Right ventricle myocardium superior (tissue), 1 donor: ENCODE measurements at regions not wholly inside any gene's neighbourhood (a gene's known extent, or its start where the extent isn't known, plus 50 kb on each side); places are given as distances from the start of the nearest gene placed in this dataset.
"Not testable (repeated sequence)": the region's sequence is repeated elsewhere in the genome, so short reads cannot be mapped to it uniquely, and the experiment has no call there.

Experiments
- ATAC-seq: fragments of 200-7000 bp; cut with Tn5 transposase; one replicate; pipeline ENCODE4 v1.9.1; 2020; ENCODE audit warnings: mild to moderate bottlenecking; ENCODE audit not compliant: poor library complexity
- DNase-seq: peaks from one replicate; pipeline ENCODE4 v3.0.0-alpha.2; 2020
- intact Hi-C: fragments of 100-400 bp; cut with DNase I; formaldehyde crosslinking; loops from one replicate; pipeline ENCODE4 v1.11.2; 2022
- donor health status: DM: no; HTN: yes; CAD: no; lungs with severe emphysema.

- DNase-seq (no peak), ATAC-seq (no peak)
- intact Hi-C loops: no loop called here
Observed at GRCh38 chr12:41988715-41989114, 156.0 kb downstream of the GXYLT1 start.

GRCh38 chr12:41986513-41986912, 158.2 kb downstream of the GXYLT1 start:
- intact Hi-C loops, ATAC-seq, DNase-seq: not testable (repeated sequence)

GRCh38 chr12:41983856-41984255, 160.8 kb downstream of the GXYLT1 start:
- intact Hi-C loops: no loop called here
- ATAC-seq: no peak
- DNase-seq: no peak

- intact Hi-C loops: no loop called here
- DNase-seq (no peak), ATAC-seq (no peak)
Observed at GRCh38 chr12:41983394-41983793, 161.3 kb downstream of the GXYLT1 start.

- ATAC-seq: no peak
- no peak for DNase-seq
- intact Hi-C loops: no loop called here
Observed at GRCh38 chr12:41981758-41982157, 162.9 kb downstream of the GXYLT1 start.

- no peak for ATAC-seq
- DNase-seq: no peak
- intact Hi-C loops: no loop called here
Observed at GRCh38 chr12:41981013-41981412, 163.7 kb downstream of the GXYLT1 start.

GRCh38 chr12:41980390-41980789, 164.3 kb downstream of the GXYLT1 start:
- ATAC-seq: no peak
- DNase-seq: no peak
- intact Hi-C loops: no loop called here

- DNase-seq: no peak
- ATAC-seq: no peak
- intact Hi-C loops: no loop called here
Observed at GRCh38 chr12:41979574-41979973, 165.1 kb downstream of the GXYLT1 start.

- intact Hi-C loops: no loop called here
Observed at GRCh38 chr12:41972598-41972997, 172.1 kb downstream of the GXYLT1 start.

GRCh38 chr12:41972196-41972595, 172.5 kb downstream of the GXYLT1 start:
- no peak for DNase-seq
- intact Hi-C loops: no loop called here
- no peak for ATAC-seq

More at GRCh38 chr12:41972598-41972997, 172.1 kb downstream of the GXYLT1 start:
- no peak for DNase-seq
- no peak for ATAC-seq

GRCh38 chr12:41970744-41971143, 173.9 kb downstream of the GXYLT1 start:
- intact Hi-C loops: no loop called here

GRCh38 chr12:41968599-41968998, 176.1 kb downstream of the GXYLT1 start:
- DNase-seq (no peak), ATAC-seq (no peak)
- intact Hi-C loops: no loop called here

More at GRCh38 chr12:41970744-41971143, 173.9 kb downstream of the GXYLT1 start:
- DNase-seq (no peak), ATAC-seq (no peak)

- DNase-seq (no peak), ATAC-seq (no peak)
- intact Hi-C loops: no loop called here
Observed at GRCh38 chr12:41967668-41968500, 176.8 kb downstream of the GXYLT1 start.

- intact Hi-C loops: no loop called here
- DNase-seq: no peak
- ATAC-seq: no peak
Observed at GRCh38 chr12:41966916-41967315, 177.8 kb downstream of the GXYLT1 start.

- no peak for DNase-seq
- no peak for ATAC-seq
- intact Hi-C loops: no loop called here
Observed at GRCh38 chr12:41966001-41966400, 178.7 kb downstream of the GXYLT1 start.

- intact Hi-C loops: no loop called here
- no peak for ATAC-seq
- no peak for DNase-seq
Observed at GRCh38 chr12:41963398-41963797, 181.3 kb downstream of the GXYLT1 start.

GRCh38 chr12:41962171-41962572, 182.5 kb downstream of the GXYLT1 start:
- DNase-seq (peak; percentile 54), ATAC-seq (no peak)

GRCh38 chr12:41959271-41959670, 185.4 kb downstream of the GXYLT1 start:
- ATAC-seq: no peak
- intact Hi-C loops: no loop called here
- DNase-seq: no peak

More at GRCh38 chr12:41962171-41962572, 182.5 kb downstream of the GXYLT1 start:
- intact Hi-C loops: no loop called here

- intact Hi-C loops: no loop called here
- no peak for DNase-seq
- peak; percentile 27 for ATAC-seq
Observed at GRCh38 chr12:41956353-41956752, 188.3 kb downstream of the GXYLT1 start.

- DNase-seq (no peak), ATAC-seq (no peak)
- intact Hi-C loops: no loop called here
Observed at GRCh38 chr12:41950455-41950854, 194.2 kb downstream of the GXYLT1 start.

- intact Hi-C loops: no loop called here
- DNase-seq (no peak), ATAC-seq (no peak)
Observed at GRCh38 chr12:41946106-41946505, 198.6 kb downstream of the GXYLT1 start.
